K562 (cell line): ENCODE measurements at regions not wholly inside any gene's neighbourhood (a gene's known extent, or its start where the extent isn't known, plus 50 kb on each side); places are given as distances from the start of the nearest gene placed in this dataset.

Source experiments
- AFF4 ChIP-seq: sonication (generic); formaldehyde crosslinking; IDR thresholded peaks from 2 replicates; pipeline ENCODE4 v1.8.0; 2023; ENCODE audit warnings: mild to moderate bottlenecking, missing genetic modification reagents
- CUX1 ChIP-seq: fragments of 200-800 bp; sonication (Bioruptor generic); IDR thresholded peaks from 2 replicates; pipeline ENCODE4 v1.6.1; 2016; ENCODE audit warnings: missing genetic modification characterization, missing compliant biosample characterization
- DIDO1 ChIP-seq: fragments of 450-650 bp; IDR thresholded peaks from 2 replicates; pipeline ENCODE4 v1.6.1; 2016; ENCODE audit warnings: low read depth, missing biosample characterization, missing genetic modification characterization
- ETV6 ChIP-seq, 3 experiments: fragments of 150-350 bp in 1 of 3; sonication (generic) in 1 of 3; formaldehyde crosslinking in 1 of 3; IDR thresholded peaks; 2 replicates each; pipeline versions ENCODE4 v1.6.1 to v1.8.0; 2014 to 2022; ENCODE audit warnings: borderline replicate concordance in 2 of 3, low read depth in 2 of 3, antibody characterized with exemption in 1 of 3, low read length in 1 of 3, mild to moderate bottlenecking in 1 of 3, missing genetic modification reagents in 1 of 3
- GTF2F1 ChIP-seq: IDR thresholded peaks from 2 replicates; pipeline ENCODE4 v1.6.1; 2011; ENCODE audit warnings: low read depth, low read length, improper control_type of control experiment
- HNRNPL ChIP-seq: fragments of 200-400 bp; formaldehyde crosslinking; IDR thresholded peaks from 2 replicates; pipeline ENCODE4 v1.6.1; 2017; ENCODE audit warnings: low read depth, mild to moderate bottlenecking, low read length
- KDM5B ChIP-seq: fragments of 200-600 bp; sonication (generic); IDR thresholded peaks from 2 replicates; pipeline ENCODE4 v1.6.1; 2012; ENCODE audit warnings: low read depth, mild to moderate bottlenecking, moderate library complexity, low read length, control low read depth, inconsistent platforms; ENCODE audit not compliant: insufficient replicate concordance
- SOX6 ChIP-seq: fragments of 450-650 bp; IDR thresholded peaks from 2 replicates; pipeline ENCODE4 v1.6.1; 2014; ENCODE audit warnings: mild to moderate bottlenecking
- SP2 ChIP-seq: IDR thresholded peaks from 2 replicates; pipeline ENCODE4 v1.6.1; 2011; ENCODE audit warnings: mild to moderate bottlenecking, low read depth, low read length, moderate library complexity; ENCODE audit not compliant: poor library complexity, severe bottlenecking; ENCODE audit errors: extremely low read depth
- THRAP3 ChIP-seq: fragments of 450-650 bp; IDR thresholded peaks from 2 replicates; pipeline ENCODE4 v1.6.1; 2016; ENCODE audit warnings: mild to moderate bottlenecking, inconsistent platforms, borderline replicate concordance
- TRIM25 ChIP-seq: fragments of 450-650 bp; IDR thresholded peaks from 2 replicates; pipeline ENCODE4 v1.7.0; 2016; ENCODE audit warnings: borderline replicate concordance
- ZNF143 ChIP-seq: sonication (generic); formaldehyde crosslinking; IDR thresholded peaks from 2 replicates; pipeline ENCODE4 v1.9.0; 2022; ENCODE audit warnings: mild to moderate bottlenecking, missing genetic modification reagents
- ZNF431 ChIP-seq: sonication (generic); formaldehyde crosslinking; IDR thresholded peaks from 2 replicates; pipeline ENCODE4 v1.8.0; 2022; ENCODE audit warnings: mild to moderate bottlenecking, missing genetic modification reagents
- ZNF699 ChIP-seq: fragments of 250-450 bp; sonication (Bioruptor Pico); IDR thresholded peaks from 2 replicates; pipeline ENCODE4 v1.8.0; 2021; ENCODE audit warnings: mild to moderate bottlenecking, moderate library complexity; ENCODE audit not compliant: insufficient replicate concordance

- no peak for TF ChIP-seq TRIM25
- peak; percentile 91 for TF ChIP-seq SOX6
- no peak for TF ChIP-seq HNRNPL
- TF ChIP-seq SP2 = no peak
- no peak for TF ChIP-seq ZNF431
- no peak for TF ChIP-seq KDM5B
- TF ChIP-seq ETV6 (IDR thresholded peaks at IDR 0.05; ENCODE audit: borderline replicate concordance in 1 of 2, low read depth in 2 of 2, low read length in 1 of 2) = no peak
- no peak for TF ChIP-seq ETV6 (CRISPR knock-in tag; IDR thresholded peaks at IDR 0.05; ENCODE audit: borderline replicate concordance)
- no peak for TF ChIP-seq CUX1 (CRISPR knock-in tag)
- no peak for TF ChIP-seq ZNF699 (CRISPR knock-in tag)
- no peak for TF ChIP-seq ZNF143
- no peak for TF ChIP-seq AFF4
- TF ChIP-seq DIDO1 (tag) = no peak
- no peak for TF ChIP-seq THRAP3
- no peak for TF ChIP-seq GTF2F1
Measured at GRCh38 chr6:146898069-146898887, 299.5 kb downstream of the ADGB start (continued).
